BJ (cell line): ENCODE measurements at regions not wholly inside any gene's neighbourhood (a gene's known extent, or its start where the extent isn't known, plus 50 kb on each side); places are given as distances from the start of the nearest gene placed in this dataset.

Experiments
- CTCF ChIA-PET: fragments of 350-600 bp; formaldehyde crosslinking; extraction: SDS; loops from one replicate; lab custom pipeline; 2021; ENCODE audit warnings: antibody characterized with exemption, inconsistent platforms; lab: Yijun Ruan, JAX
- POLR2A ChIA-PET: fragments of 300-600 bp; sonication (Branson Sonifier 250); formaldehyde crosslinking; extraction: SDS; loops from one replicate; lab custom pipeline; 2021; ENCODE audit warnings: antibody characterized with exemption; lab: Charles Lee
- DNase-seq: peaks from one replicate; pipeline ENCODE4 v3.0.0-alpha.2; 2011; ENCODE audit warnings: low read depth
- H3K27me3 ChIP-seq: 2 replicates; pipeline ENCODE4 v1.6.0; 2011; ENCODE audit warnings: low read length; ENCODE audit not compliant: control insufficient read depth, insufficient read depth
- H3K36me3 ChIP-seq: 2 replicates; pipeline ENCODE4 v1.5.1; 2011; ENCODE audit warnings: low read length; ENCODE audit not compliant: control insufficient read depth, insufficient read depth
- H3K4me3 ChIP-seq: 2 replicates; pipeline ENCODE4 v1.5.1; 2011; ENCODE audit warnings: low read depth, mild to moderate bottlenecking, control low read depth, low read length
- TF ChIP-seq, protein P1 (sequence below): IDR thresholded peaks from 2 replicates; pipeline ENCODE4 v1.5.1; 2011; ENCODE audit warnings: low read depth, mild to moderate bottlenecking, control low read depth, inconsistent platforms, low read length, moderate library complexity; ENCODE audit not compliant: insufficient read depth

DNA sequence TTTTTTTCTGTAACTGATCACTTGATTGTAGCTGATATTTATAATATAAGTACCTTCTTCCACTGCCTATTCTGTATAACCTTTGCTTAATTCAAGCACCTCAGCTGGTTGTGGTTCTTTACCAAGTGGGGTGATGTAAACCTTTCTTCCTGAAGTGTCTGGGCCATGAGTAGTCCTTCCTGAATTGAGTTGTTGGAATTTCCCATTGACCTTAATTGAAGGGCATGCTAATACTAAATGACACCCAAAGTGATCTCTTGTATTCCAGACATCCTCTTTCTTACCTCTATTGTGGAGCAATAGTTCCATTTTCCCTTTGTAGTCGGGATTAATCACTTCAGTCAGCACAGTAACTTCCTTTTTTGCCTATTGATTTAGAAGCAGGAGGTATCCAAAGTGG is 1496.8 kb upstream of the CELF4 start:
- no peak overlapping the region for H3K4me3 ChIP-seq
- ChIA-PET CTCF (no interaction called here), POLR2A (no interaction called here)
- H3K36me3 ChIP-seq = no peaks in the 10 kb centered on the region
- TF ChIP-seq, protein P1, sequence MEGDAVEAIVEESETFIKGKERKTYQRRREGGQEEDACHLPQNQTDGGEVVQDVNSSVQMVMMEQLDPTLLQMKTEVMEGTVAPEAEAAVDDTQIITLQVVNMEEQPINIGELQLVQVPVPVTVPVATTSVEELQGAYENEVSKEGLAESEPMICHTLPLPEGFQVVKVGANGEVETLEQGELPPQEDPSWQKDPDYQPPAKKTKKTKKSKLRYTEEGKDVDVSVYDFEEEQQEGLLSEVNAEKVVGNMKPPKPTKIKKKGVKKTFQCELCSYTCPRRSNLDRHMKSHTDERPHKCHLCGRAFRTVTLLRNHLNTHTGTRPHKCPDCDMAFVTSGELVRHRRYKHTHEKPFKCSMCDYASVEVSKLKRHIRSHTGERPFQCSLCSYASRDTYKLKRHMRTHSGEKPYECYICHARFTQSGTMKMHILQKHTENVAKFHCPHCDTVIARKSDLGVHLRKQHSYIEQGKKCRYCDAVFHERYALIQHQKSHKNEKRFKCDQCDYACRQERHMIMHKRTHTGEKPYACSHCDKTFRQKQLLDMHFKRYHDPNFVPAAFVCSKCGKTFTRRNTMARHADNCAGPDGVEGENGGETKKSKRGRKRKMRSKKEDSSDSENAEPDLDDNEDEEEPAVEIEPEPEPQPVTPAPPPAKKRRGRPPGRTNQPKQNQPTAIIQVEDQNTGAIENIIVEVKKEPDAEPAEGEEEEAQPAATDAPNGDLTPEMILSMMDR = no peak
- no peak for DNase-seq
- H3K27me3 ChIP-seq = no peaks in the 10 kb centered on the region

DNA sequence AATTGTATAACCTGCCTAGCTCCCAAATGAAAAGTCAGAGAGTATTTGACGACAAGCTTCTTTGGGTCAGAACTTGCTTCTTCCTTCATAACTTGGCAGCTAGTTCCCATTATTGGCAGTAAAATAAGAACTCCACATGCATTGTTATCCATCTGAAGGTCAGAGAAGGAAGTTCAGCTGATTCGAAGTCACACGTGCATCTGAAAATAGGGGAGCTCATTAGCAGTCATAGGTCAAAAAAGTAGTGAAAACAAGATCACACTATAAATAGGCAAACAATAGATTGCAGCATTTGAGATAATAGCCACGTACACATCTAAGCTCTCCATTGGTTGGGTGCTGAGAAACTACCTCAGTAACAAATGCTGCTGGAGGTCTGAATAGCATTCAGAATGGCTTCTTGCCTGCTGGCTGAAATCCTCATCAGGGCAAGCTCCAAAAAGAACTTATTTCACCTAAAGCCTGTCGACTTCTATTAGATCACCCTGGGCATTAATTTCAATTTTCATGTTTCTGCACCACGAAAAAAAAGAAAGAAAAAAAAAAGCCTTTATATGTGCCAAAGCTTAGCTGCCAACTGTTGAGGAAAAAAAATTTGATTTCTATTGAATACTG is 1492.9 kb upstream of the CELF4 start:
- CTCF ChIA-PET = interaction anchor here (0.5 kb wide), 1 partner anchor 19 kb away, joined by 3 read pairs; no protein-coding TSS in a partner anchor
- Histone ChIP-seq H3K4me3 (no peak overlapping the region), H3K27me3 (no peaks in the 10 kb centered on the region), H3K36me3 (no peaks in the 10 kb centered on the region)
- TF ChIP-seq, protein P1 = no peak
- POLR2A ChIA-PET = no interaction called here
- no peak for DNase-seq

DNA sequence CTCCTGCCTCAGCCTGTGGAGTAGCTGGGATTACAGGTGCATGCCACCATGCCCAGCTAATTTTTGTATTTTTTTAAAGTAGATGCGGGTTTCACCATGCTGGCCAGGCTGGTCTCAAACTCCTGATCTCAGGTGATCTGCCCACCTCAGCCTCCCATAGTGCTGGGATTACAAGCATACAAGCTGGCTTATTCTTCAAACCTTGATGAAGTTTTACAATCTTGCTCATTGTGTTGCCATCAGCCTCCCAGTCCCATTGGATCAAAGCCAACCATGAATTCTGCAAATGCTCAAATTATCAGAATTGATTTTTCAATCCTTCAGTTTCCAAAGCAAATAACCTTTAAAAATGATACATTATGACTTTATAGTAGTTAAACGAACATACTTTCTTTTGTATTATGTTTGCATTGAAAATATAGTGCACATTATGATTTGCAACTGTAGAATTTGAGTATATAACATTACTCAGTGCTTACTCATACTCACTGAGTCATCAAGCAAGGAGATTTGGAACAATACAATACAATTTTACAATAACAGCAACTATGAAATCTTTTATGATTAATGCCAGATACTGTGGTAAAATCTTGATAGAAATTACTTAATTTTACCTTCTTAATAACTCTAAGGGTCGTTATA is 1491.9 kb upstream of the CELF4 start:
- H3K27me3 ChIP-seq = no peaks in the 10 kb centered on the region
- TF ChIP-seq, protein P1 = no peak
- no peaks in the 10 kb centered on the region for H3K36me3 ChIP-seq
- DNase-seq = no peak
- ChIA-PET POLR2A (no interaction called here), CTCF (interaction anchor here (0.6 kb wide), 1 partner anchor 1836 kb away, joined by 3 read pairs; no protein-coding TSS in a partner anchor)
- H3K4me3 ChIP-seq = no peak overlapping the region

DNA sequence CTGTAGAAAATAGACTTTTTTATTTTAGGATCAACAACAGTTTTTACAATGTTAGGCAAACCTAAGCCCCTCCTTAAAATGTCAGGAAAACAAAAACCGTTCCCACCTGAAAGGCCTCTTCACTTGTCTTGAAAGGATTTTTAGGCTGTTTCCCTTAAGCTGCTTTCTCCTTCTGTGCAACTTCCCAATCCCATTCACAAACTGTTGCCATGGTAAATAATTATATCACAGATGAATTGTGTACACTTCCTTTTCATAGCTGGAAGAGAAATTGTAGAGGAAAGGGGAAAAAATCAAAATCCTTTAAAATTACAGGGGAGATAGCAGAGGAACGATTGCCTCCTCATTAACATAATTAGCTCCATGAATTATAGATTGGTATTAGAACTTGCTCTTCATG is 1488.0 kb upstream of the CELF4 start:
- TF ChIP-seq, protein P1 = no peak
- POLR2A ChIA-PET = no interaction called here
- CTCF ChIA-PET = no interaction called here

DNA sequence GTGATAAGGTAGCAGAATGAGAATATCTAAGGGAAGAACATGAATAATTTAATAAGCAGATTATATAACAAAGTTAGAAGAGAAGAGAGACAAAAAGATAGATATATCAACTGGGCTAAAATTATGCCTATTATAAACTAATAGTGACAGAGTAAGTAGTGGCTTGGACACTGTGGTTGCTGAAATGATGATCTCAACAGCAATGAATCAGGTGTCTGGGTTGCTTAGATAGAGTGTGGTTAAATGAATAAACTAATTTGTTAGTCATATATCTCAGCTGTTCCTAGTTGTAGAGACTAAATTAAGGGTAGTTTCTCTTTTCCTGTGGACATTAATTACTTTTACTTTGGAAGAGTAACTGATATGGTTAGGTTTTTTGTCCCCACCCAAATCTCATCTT is 1485.4 kb upstream of the CELF4 start:
- TF ChIP-seq, protein P1 = no peak

More for the DNA sequence above, 1488.0 kb upstream of the CELF4 start:
- no peak for DNase-seq
- H3K36me3 ChIP-seq = no peaks in the 10 kb centered on the region
- H3K27me3 ChIP-seq = no peaks in the 10 kb centered on the region
- no peak overlapping the region for H3K4me3 ChIP-seq

More for the DNA sequence above, 1485.4 kb upstream of the CELF4 start:
- ChIA-PET CTCF (no interaction called here), POLR2A (no interaction called here)
- Histone ChIP-seq H3K36me3 (no peaks in the 10 kb centered on the region), H3K4me3 (no peak overlapping the region), H3K27me3 (no peaks in the 10 kb centered on the region)
- DNase-seq = no peak
